Forelimb muscle (tissue), 1 donor: ENCODE measurements at regions not wholly inside any gene's neighbourhood (a gene's known extent, or its start where the extent isn't known, plus 50 kb on each side); places are given as distances from the start of the nearest gene placed in this dataset.

Source experiments
- DNase-seq: peaks from one replicate; pipeline ENCODE4 v3.0.0-alpha.2; 2013; ENCODE audit warnings: low read depth

GRCh38 chr11:42179216-42179615 is 719.8 kb upstream of the LRRC4C start:
- peak; percentile 20 for DNase-seq

DNA sequence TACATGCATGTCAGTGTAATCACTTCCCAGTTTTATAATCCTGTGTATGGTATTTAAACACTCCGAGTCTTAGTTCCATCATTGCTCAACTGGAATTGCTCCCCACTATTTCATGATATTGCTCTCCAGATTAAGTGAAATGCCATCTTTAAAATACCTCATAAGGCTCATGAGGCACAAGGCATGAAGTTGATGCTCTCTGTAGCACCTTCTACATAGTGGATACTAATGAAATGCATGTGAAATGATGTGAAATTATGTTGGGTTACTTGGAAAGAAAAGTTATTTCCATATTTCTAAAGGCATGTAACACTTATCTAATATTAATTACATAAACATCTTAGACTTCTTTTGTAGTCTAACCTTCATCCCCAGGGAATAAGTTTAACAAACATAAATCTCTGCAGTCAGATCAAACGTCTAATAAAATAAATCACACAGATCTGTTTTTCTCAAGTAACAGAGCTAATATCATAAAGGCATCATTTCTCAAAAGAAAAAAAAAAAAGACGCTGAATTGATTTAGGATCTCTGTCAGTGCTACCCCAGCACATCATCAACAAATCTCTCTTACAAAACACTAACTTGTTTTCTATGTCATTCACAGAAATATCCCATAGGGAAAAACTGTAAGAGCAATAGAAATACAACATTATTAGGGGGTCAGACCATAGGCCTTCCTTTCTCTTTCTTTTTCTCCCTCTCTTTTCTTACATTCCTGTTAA is 736.0 kb upstream of the LRRC4C start:
- no peak for DNase-seq

DNA sequence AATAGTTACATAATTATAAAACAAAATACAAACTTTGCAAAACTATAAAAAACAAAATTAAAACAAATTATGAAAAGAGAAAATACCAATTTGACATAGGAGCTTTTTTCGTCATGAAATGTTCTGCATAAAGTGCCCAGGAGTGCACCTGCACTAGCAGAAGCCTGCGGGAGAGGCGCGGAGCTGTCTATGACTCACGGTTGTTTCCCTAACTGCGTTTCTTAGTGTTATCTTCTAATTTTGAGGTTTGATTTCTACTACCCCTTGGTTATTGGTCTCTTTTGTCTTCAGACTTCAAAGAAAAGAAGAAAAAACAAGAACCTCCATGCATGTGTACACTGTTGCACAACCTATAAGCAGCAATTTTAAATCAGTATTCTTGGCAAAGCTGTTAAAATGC is 740.9 kb upstream of the LRRC4C start:
- no peak for DNase-seq

DNA sequence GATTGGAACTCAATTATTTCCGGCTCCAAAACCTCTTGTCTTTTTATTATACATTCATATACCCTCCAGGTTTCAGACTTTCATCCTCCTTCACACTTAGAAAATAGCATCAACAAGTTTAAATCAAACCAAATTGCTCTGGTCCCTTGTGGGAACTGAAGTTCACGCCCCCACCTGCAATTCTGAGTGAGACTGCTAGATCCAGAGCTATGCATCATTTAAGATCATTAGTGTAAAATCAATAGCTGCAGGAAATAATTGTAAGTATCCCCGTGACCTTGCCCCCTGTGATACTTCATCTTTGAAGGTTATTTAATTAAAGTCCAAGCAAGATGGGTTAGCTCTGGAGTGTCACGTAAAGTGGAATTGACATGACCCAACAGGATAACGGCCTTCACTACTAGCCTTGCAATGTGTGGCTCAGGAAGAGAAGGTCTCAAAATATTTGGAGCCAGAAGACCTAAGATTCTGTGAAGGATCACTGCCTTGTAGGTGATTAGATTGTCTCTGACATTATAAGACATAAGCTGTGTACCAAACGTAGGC is 742.2 kb upstream of the LRRC4C start:
- DNase-seq, result no peak

- DNase-seq, result no peak
These were observed 746.1 kb upstream of the LRRC4C start for GRCh38 chr11:42205518-42205917.

DNA sequence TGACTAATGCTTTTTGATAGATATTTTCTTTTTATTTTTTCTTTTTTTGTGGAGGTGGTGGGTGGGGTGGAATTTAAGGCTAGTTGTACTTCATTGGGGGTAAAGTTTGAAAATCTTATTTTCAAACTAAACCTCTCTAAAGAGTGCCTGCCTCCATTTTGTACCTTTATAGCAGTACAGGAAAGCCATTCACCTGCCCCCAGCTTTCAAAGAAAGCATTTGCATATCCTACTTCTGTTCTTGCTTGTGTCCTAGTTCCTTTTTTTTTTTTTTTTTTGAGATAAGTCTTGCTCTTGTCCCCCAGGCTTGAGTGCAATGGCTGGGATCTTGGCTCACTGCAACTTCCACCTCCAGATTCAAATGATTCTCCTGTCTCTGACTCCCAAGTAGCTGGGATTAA is 766.2 kb upstream of the LRRC4C start:
- DNase-seq, result no peak

DNA sequence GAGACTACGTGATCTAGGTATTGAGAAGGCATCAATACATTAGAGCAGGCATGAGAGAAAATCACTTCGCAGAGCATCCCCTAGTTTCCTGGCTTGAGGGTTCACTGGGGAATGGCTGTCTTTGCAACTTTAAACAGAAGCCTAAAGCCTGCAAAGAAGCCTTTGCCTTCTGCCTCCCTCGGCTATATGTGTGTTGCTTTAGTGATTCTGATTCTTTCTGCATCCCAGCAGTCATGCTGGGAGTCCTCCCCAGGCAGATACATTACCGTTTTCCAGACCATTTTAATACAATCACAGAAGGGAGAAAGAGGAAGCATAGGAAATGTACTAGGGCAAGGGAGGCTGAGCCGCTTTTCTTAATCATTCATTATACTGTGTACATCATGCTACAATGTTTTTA is 773.2 kb upstream of the LRRC4C start:
- DNase-seq, result no peak

DNA sequence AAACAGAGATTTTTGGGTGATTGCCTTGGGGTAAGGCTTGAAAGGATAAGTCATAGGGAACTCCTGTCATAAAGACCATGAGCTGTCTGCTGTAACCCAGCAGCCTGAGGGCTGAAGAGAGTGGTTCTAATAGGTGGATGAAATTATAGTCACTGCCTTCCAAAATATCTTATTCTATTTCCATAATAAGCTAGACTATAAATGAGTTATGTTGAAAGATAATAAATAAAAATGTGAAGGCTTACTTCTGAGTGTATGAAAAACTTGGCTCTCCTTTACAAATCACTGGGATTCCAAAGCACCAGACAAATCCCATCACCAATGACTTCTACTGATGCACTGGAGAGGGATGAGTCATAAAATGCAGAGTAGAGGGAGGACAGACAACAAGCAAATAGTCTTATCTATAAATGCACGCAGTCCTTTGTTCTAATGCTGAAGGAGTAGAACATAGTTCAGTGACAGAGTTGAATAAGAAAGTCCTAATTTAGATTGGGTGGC is 775.0 kb upstream of the LRRC4C start:
- no peak for DNase-seq

DNA sequence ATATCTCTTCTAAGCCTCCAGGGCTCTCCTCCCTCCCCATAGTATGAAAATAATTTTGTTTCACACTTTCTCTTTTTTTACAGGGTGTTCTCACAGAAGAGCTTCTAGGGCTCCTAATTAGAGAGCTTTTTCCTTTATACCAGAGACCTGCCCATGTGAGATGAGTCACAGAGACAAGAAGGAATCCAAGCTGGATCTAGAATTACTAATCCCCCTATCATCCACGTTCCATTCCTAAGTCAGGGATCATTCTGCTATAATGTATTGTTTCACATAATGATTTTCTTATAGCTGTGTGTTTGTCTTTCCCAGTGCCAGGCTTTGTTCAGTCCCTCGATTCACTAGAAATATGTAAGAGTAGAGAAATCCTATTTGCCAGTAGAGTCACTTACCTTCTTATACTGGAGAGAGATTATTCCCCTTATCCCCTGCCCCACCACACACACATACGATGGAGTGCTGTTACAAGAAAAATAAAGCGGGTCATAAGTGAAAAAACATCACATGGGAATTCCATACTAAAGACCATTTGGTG is 778.3 kb upstream of the LRRC4C start:
- DNase-seq, result no peak

DNA sequence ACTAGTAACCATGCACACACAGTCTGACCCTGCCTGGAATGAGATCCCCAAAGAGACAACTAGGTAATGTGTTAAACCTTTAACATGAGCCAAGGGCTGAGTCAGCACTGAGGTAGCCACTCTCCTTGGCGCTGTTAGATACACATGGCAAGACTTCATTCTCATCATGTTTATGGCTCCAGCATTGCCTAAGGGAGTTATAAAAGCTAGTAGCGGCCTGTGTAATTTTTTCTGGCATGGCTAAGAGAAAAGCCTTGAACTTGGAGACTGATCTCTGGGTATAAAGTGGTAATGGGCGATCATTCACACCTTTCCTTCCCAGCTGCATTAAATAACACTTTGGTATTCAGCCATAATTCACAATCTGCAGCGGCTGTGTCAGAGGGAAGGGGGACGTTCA is 779.7 kb upstream of the LRRC4C start:
- peak; percentile 38 for DNase-seq

- DNase-seq, result no peak
These were observed 783.9 kb upstream of the LRRC4C start for GRCh38 chr11:42243385-42243784.

- DNase-seq, result no peak
These were observed 784.9 kb upstream of the LRRC4C start for GRCh38 chr11:42244376-42244775.

- no peak for DNase-seq
These were observed 789.9 kb upstream of the LRRC4C start for GRCh38 chr11:42249401-42249800.

DNA sequence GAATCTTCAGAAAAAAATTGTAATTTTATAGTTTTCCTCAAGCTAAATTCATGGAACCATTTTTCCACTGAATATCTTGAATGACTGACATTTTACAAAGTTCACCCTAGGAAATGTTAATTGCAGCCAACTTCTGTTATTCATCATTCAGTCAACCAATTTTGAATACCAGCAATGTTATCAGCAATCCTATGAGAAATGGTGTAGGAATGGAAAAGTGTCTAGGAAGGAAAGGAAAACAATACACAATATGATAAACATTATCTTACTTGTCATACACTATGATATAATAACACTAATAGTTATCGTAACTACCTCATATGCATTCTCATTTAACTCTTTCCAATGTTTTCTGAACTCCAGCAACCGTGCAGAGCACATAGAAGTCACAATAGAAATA is 790.5 kb upstream of the LRRC4C start:
- no peak for DNase-seq

GRCh38 chr11:42251984-42252383 is 792.5 kb upstream of the LRRC4C start:
- DNase-seq, result no peak

DNA sequence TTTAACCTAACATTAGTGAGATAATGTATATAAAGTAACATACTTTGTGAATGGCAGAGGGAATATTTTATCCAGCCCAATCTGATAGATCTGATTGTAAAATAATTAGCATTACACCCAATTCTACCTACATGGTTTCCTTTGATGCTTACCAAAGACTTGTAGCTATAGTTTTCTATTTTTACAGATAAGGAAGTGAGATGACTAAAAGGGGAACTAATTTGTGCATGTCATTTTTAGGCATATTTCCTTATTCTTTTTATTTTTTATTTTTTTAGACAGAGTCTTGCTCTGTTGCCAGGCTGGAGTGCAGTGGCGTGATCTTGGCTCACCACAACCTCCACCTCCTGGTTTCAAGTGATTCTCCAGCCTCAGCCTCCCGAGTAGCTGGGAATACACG is 793.7 kb upstream of the LRRC4C start:
- no peak for DNase-seq

DNA sequence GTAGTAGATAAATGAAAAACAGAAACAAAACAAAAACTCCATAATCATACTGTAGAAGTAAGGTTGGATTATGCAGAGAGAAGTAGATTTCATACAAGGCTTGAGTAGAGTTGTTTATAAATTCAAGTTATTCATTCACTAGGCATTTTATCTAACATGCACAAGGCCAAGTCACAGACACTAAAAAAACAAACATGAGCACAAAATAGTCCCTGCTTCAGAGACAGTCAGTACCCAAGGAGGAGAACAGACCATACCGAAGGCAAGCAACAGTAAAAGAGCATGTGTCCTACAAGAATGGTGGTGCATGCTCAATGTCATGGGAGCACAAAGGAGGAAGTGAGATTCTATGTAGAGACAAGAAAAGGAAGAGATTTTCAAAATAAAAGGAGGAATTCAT is 796.5 kb upstream of the LRRC4C start:
- no peak for DNase-seq

DNA sequence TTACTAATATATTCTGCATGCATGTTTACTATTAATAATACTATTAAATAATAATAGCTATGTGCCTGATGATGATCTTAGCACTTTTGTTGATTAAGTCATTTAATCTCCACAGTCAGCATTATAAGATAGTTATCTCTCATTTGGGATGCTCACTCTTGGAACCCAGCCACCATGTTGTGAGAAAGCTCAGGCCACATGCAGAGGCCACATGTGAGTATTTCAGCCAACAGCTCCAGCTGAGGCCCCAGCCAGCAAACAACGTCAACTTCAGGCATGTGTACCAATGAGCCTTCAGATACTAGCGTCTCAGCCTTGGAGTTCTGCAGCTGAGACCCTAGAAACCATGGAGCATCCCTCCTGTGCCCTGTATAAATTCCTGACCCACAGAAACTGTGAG is 798.1 kb upstream of the LRRC4C start:
- DNase-seq, result no peak

DNA sequence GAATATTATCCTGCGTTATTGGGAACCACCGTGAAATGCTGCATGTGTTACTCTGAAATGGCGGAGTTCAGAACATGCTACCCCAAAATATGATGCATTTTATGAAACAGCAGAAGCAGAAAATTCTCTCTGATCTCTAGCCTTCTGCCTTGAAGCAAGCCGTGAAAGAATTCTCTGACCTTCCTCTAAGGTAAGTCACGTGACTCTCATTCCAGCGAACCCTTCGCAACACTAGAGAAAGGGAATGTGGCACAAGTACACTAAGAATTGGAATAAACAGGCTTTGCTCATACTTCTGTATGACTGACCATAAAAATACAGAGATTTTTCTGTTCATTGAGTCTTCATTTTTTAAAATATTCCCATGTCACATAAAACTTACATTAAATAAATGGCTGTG is 805.6 kb upstream of the LRRC4C start:
- no peak for DNase-seq

- no peak for DNase-seq
These were observed 811.9 kb upstream of the LRRC4C start for GRCh38 chr11:42271306-42271705.

- DNase-seq, result no peak
These were observed 814.5 kb upstream of the LRRC4C start for GRCh38 chr11:42273977-42274376.

GRCh38 chr11:42296910-42297309 is 837.5 kb upstream of the LRRC4C start:
- no peak for DNase-seq

GRCh38 chr11:42299780-42300179 is 840.3 kb upstream of the LRRC4C start:
- DNase-seq, result no peak

DNA sequence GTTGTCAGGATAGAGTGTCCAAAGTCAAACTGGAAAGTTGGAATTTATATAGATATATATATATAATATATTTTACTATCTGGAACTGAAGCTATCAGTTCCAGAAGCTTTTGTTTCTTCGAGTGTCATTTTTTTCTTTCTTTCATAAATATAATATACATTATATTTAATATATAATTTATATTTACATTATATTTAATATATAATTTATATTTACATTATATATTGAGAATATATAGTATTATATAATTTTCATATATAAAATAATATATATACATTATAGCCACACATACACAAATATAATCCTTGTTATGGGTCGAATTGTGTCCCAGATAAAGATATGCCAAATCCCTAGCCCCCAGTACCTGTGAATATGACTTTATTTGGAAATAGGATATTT is 842.3 kb upstream of the LRRC4C start:
- DNase-seq, result no peak
